ENCODE measurements at regions not wholly inside any gene's neighbourhood (a gene's known extent, or its start where the extent isn't known, plus 50 kb on each side); places are given as distances from the start of the nearest gene placed in this dataset.

DNA sequence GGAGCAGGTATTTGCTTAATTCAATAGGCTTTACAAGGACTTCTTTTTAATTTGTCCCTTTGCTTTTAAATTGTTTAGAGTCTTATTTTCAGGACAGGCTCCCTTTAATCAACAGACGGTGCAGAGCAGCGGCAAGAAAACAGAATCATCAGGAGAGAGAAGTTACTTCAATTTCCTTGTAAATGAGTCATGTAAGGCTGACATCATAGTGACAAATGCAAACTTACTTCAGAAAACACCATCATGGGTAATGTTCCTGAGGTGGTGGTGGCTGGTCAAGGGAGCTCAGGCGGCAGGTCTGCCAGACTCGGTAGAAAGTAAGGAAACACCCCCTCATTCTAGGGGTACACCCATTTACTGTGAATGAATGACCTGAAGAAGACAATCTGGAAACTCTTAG is 395.1 kb downstream of the FBXO15 start:
- H3K4me3 ChIP-seq (ENCODE audit: low read length): no peak overlapping the region
- DNase-seq (ENCODE audit: low read depth): peak; percentile 24
- TF ChIP-seq, protein P1, sequence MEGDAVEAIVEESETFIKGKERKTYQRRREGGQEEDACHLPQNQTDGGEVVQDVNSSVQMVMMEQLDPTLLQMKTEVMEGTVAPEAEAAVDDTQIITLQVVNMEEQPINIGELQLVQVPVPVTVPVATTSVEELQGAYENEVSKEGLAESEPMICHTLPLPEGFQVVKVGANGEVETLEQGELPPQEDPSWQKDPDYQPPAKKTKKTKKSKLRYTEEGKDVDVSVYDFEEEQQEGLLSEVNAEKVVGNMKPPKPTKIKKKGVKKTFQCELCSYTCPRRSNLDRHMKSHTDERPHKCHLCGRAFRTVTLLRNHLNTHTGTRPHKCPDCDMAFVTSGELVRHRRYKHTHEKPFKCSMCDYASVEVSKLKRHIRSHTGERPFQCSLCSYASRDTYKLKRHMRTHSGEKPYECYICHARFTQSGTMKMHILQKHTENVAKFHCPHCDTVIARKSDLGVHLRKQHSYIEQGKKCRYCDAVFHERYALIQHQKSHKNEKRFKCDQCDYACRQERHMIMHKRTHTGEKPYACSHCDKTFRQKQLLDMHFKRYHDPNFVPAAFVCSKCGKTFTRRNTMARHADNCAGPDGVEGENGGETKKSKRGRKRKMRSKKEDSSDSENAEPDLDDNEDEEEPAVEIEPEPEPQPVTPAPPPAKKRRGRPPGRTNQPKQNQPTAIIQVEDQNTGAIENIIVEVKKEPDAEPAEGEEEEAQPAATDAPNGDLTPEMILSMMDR (conservative IDR thresholded peaks at IDR 0.05; ENCODE audit: low read length): no peak

DNA sequence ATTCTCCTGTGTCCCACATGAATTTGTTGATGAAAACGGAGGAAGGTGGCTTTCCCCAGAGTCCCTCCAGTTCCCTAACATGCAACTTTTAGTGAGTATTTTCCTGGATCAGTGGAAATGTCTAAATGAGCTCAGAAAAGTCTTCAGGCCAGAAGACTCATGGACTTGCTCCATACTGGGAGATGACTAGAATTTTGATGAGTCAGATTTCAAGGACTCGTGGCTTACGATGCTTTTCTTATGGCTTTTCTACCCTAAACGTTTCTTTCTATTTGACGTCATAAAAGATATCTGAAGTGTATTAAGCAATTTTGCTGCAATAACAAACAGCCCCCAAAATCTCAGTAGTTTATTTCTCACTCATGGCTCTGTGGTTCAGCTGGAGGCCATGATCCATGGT is 397.6 kb downstream of the FBXO15 start:
- DNase-seq (ENCODE audit: low read depth): no peak
- TF ChIP-seq, protein P1 (conservative IDR thresholded peaks at IDR 0.05; ENCODE audit: low read length): no peak
- no peak overlapping the region for H3K4me3 ChIP-seq (ENCODE audit: low read length)

DNA sequence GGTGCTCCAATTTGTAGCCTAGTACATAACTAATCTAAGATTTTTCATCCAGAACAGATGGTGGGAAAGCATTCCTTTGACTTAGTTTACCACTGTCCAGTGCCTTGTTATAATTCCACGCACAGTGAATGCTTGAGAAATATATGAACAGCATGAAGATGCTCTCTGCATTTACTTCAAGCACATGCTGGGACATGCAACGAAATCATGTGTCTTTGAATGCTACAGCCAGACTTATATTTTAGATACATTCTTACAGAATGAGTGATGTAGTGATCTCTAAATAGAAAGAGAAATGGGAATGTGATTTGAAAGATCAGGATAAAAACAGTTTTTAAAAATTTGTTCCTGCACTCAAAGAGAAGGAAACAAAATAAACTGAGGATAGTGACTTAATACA is 398.3 kb downstream of the FBXO15 start:
- no peak overlapping the region for H3K4me3 ChIP-seq (ENCODE audit: low read length)
- TF ChIP-seq, protein P1 (conservative IDR thresholded peaks at IDR 0.05; ENCODE audit: low read length): no peak
- no peak for DNase-seq (ENCODE audit: low read depth)

DNA sequence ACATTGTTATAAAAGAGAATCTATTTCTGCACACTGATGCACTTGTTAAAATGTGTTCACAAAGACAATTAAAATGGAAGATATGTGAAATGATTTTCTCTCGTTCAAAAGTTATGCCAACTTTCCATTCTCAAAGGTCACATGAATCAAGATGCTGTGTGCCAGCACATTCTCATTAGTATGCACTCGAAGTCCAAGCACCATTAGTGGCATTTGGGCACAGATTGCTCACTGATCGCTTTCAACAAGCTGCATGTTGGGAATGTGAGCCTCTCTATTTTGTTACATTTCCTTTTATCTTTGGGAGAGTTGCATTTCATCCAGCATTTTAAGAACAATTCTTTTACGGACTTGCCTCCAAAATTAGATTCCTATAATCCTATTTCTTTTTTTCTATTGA is 398.9 kb downstream of the FBXO15 start:
- TF ChIP-seq, protein P1 (conservative IDR thresholded peaks at IDR 0.05; ENCODE audit: low read length): no peak
- H3K4me3 ChIP-seq (ENCODE audit: low read length): no peak overlapping the region
- no peak for DNase-seq (ENCODE audit: low read depth)

DNA sequence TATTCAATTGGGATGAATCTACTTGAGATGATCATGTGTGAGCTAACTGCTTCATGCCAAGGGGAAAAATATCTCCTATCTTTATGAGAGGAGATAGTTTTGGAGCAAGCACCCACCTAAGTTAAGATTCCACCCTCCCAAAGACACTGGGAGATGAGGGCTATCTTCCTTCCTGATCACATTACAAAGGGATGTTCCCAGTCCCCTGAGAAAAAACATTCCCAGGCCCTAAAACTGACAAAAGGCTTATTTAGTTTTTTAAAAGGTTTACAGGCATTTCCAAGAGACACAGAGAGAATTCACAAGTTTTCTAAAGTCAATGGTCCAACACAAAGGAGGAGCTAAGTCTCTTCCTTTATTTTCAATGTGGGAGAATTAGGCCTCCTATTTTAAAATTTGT is 401.5 kb downstream of the FBXO15 start:
- H3K4me3 ChIP-seq (ENCODE audit: low read length): no peak overlapping the region
- no peak for DNase-seq (ENCODE audit: low read depth)
- TF ChIP-seq, protein P1 (conservative IDR thresholded peaks at IDR 0.05; ENCODE audit: low read length): no peak

DNA sequence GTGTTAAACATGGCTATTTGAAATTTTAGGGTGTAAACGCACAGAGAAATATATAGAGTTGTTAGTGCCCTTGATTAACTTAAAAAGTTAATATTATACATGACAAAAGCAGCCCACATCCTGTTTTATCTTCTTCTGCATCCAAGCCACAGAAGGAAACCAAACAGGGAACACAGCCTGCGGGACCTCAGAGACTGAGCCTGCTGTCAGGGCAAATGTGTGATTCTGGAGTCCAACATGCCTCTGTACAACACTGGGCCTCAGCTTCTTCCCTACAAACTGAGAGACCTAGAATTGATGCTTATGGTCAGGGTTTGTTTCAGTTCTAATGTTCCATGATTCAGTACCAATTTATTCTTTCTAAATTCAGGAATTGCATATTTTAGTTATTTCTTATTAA is 404.7 kb downstream of the FBXO15 start:
- DNase-seq (ENCODE audit: low read depth): no peak
- no peak overlapping the region for H3K4me3 ChIP-seq (ENCODE audit: low read length)
- TF ChIP-seq, protein P1 (conservative IDR thresholded peaks at IDR 0.05; ENCODE audit: low read length): no peak

DNA sequence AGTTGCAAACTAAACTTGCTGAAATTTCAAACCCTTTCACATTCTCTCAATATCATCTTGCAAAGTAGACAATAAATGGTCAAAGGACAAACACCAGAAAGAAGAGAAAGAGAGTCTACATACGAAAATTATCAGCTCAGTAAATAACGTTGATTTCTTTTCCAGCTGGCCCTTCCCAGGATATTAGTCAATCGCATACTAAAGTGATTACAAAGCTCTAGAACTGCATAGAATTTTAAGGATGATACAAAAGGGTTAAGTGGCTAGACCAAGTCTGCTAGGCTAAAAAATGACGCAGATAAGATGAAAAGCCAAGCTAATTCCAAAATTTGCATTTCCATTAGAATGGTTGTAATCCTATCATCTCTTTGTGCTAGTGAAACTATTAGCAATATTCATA is 405.7 kb downstream of the FBXO15 start:
- DNase-seq (ENCODE audit: low read depth): peak; percentile 34
- TF ChIP-seq, protein P1 (conservative IDR thresholded peaks at IDR 0.05; ENCODE audit: low read length): no peak
- no peak overlapping the region for H3K4me3 ChIP-seq (ENCODE audit: low read length)

All from AG10803 (cell line).